ENCODE measurements at regions not wholly inside any gene's neighbourhood (a gene's known extent, or its start where the extent isn't known, plus 50 kb on each side); places are given as distances from the start of the nearest gene placed in this dataset.
"Not testable (repeated sequence)": the region's sequence is repeated elsewhere in the genome, so short reads cannot be mapped to it uniquely, and the experiment has no call there.

GRCh38 chr16:29321585-29321984, 84.9 kb downstream of the NPIPB11 start:
- no peaks in the 10 kb centered on the region for H3K36me3 ChIP-seq
- no peak overlapping the region for H3K4me3 ChIP-seq
- H3K27me3 ChIP-seq, result no peaks in the 10 kb centered on the region
- TF ChIP-seq Cebpa-rat (IDR thresholded peaks at IDR 0.05), result no peak
- H3K27ac ChIP-seq, result peak overlapping the region in 7 of 11 experiments; percentile 8 to 91 (median 83); a peak in 10 of 22 replicates
- H3K9me3 ChIP-seq (replicated peaks in 1 of 11), result no peaks in the 10 kb centered on the region
- peaks cover 16 to 35% (median 32%) of the 10 kb centered on the region in 10 experiments for H3K4me1 ChIP-seq
- no peaks in the 10 kb centered on the region for H4K20me1 ChIP-seq
- no peak overlapping the region for H3K9ac ChIP-seq
- no peak overlapping the region for H3K4me2 ChIP-seq

GRCh38 chr16:29321000-29321393, 85.5 kb downstream of the NPIPB11 start:
- Histone ChIP-seq H3K4me1 (peaks cover 16 to 41% (median 36%) of the 10 kb centered on the region in 10 experiments), H3K9ac (no peak overlapping the region), H3K4me3 (no peak overlapping the region), H3K4me2 (no peak overlapping the region), H4K20me1 (no peaks in the 10 kb centered on the region), H3K36me3 (no peaks in the 10 kb centered on the region), H3K27me3 (no peaks in the 10 kb centered on the region), H3K27ac (peak overlapping the region in 9 of 11 experiments; percentile 8 to 91 (median 82); a peak in 15 of 22 replicates), H3K9me3 (replicated peaks in 1 of 11) (no peaks in the 10 kb centered on the region)
- TF ChIP-seq Cebpa-rat (IDR thresholded peaks at IDR 0.05), result no peak

GRCh38 chr16:29320274-29320999, 86.1 kb downstream of the NPIPB11 start:
- Histone ChIP-seq H3K27me3 (no peaks in the 10 kb centered on the region), H3K4me1 (peaks cover 19 to 46% (median 41%) of the 10 kb centered on the region in 10 experiments), H3K4me3 (no peak overlapping the region), H3K9me3 (replicated peaks in 1 of 11) (no peaks in the 10 kb centered on the region), H3K27ac (peak overlapping the region in 9 of 11 experiments; percentile 20 to 91 (median 83); a peak in 17 of 22 replicates), H3K9ac (no peak overlapping the region), H3K36me3 (no peaks in the 10 kb centered on the region), H3K4me2 (no peak overlapping the region), H4K20me1 (no peaks in the 10 kb centered on the region)
- TF ChIP-seq Cebpa-rat (IDR thresholded peaks at IDR 0.05), result no peak

- H3K27me3 ChIP-seq, result no peaks in the 10 kb centered on the region
- H4K20me1 ChIP-seq, result no peaks in the 10 kb centered on the region
- TF ChIP-seq Cebpa-rat (IDR thresholded peaks at IDR 0.05), result no peak
- no peaks in the 10 kb centered on the region for H3K36me3 ChIP-seq
- peak overlapping the region in 3 of 11 experiments; percentile 47 to 73 (median 59); a peak in 5 of 22 replicates for H3K9ac ChIP-seq
- no peak overlapping the region for H3K4me3 ChIP-seq
- H3K4me1 ChIP-seq, result peaks cover 19 to 46% (median 41%) of the 10 kb centered on the region in 10 experiments
- H3K4me2 ChIP-seq, result peak overlapping the region in 7 of 11 experiments; percentile 61 to 83 (median 76); a peak in 14 of 22 replicates
- H3K9me3 ChIP-seq (replicated peaks in 1 of 11), result no peaks in the 10 kb centered on the region
- peak overlapping the region in 9 of 11 experiments; percentile 80 to 91 (median 83); a peak in 18 of 22 replicates for H3K27ac ChIP-seq
Observed at GRCh38 chr16:29319726-29320125, 86.8 kb downstream of the NPIPB11 start.

GRCh38 chr16:29318561-29318968, 87.9 kb downstream of the NPIPB11 start:
- H3K36me3 ChIP-seq; H4K20me1 ChIP-seq; H3K27me3 ChIP-seq; H3K9me3 ChIP-seq (replicated peaks in 1 of 11): not testable (repeated sequence)
- H3K9ac ChIP-seq, result peak overlapping the region in 10 of 11 experiments; percentile 15 to 77 (median 73); a peak in 19 of 22 replicates
- peak overlapping the region; percentile 16 to 91 (median 84); a peak in 21 of 22 replicates for H3K27ac ChIP-seq
- peaks cover 19 to 46% (median 41%) of the 10 kb centered on the region in 10 experiments for H3K4me1 ChIP-seq
- peak overlapping the region in 1 of 10 experiments; percentile 36; a peak in 2 of 20 replicates for H3K4me3 ChIP-seq
- peak in 10 of 11 experiments; percentile 16 to 95 (median 88); a peak in 17 of 22 replicates for TF ChIP-seq Cebpa-rat (IDR thresholded peaks at IDR 0.05)
- H3K4me2 ChIP-seq, result peak overlapping the region; percentile 47 to 83 (median 72); a peak in 21 of 22 replicates

- H3K4me3 ChIP-seq, result peak overlapping the region in 1 of 10 experiments; percentile 36; a peak in 2 of 20 replicates
- no peak for TF ChIP-seq Cebpa-rat (IDR thresholded peaks at IDR 0.05)
Observed at GRCh38 chr16:29318037-29318436, 88.5 kb downstream of the NPIPB11 start.

GRCh38 chr16:29317269-29317668, 89.2 kb downstream of the NPIPB11 start:
- no peak for TF ChIP-seq Cebpa-rat (IDR thresholded peaks at IDR 0.05)
- peak overlapping the region in 10 of 11 experiments; percentile 59 to 83 (median 74); a peak in 17 of 22 replicates for H3K4me2 ChIP-seq
- peaks cover 19 to 46% (median 41%) of the 10 kb centered on the region in 10 experiments for H3K4me1 ChIP-seq
- H3K9me3 ChIP-seq (replicated peaks in 1 of 11), result no peaks in the 10 kb centered on the region
- no peaks in the 10 kb centered on the region for H3K36me3 ChIP-seq
- H4K20me1 ChIP-seq, result no peaks in the 10 kb centered on the region
- H3K27me3 ChIP-seq, result no peaks in the 10 kb centered on the region
- peak overlapping the region in 8 of 11 experiments; percentile 18 to 77 (median 73); a peak in 12 of 22 replicates for H3K9ac ChIP-seq
- peak overlapping the region in 9 of 11 experiments; percentile 81 to 91 (median 87); a peak in 18 of 22 replicates for H3K27ac ChIP-seq
- no peak overlapping the region for H3K4me3 ChIP-seq

More at GRCh38 chr16:29318037-29318436, 88.5 kb downstream of the NPIPB11 start:
- Histone ChIP-seq H3K36me3 (no peaks in the 10 kb centered on the region), H3K4me1 (peaks cover 19 to 46% (median 41%) of the 10 kb centered on the region in 10 experiments), H3K27ac (peak overlapping the region; percentile 16 to 91 (median 84); a peak in 21 of 22 replicates), H3K9ac (peak overlapping the region in 10 of 11 experiments; percentile 15 to 77 (median 73); a peak in 19 of 22 replicates), H3K27me3 (no peaks in the 10 kb centered on the region), H4K20me1 (no peaks in the 10 kb centered on the region), H3K9me3 (replicated peaks in 1 of 11) (no peaks in the 10 kb centered on the region), H3K4me2 (peak overlapping the region; percentile 47 to 83 (median 72); a peak in 21 of 22 replicates)

GRCh38 chr16:29316761-29317183, 89.7 kb downstream of the NPIPB11 start:
- peak overlapping the region in 9 of 11 experiments; percentile 81 to 91 (median 87); a peak in 17 of 22 replicates for H3K27ac ChIP-seq
- no peaks in the 10 kb centered on the region for H3K27me3 ChIP-seq
- no peaks in the 10 kb centered on the region for H4K20me1 ChIP-seq
- H3K9ac ChIP-seq, result peak overlapping the region in 6 of 11 experiments; percentile 46 to 77 (median 73); a peak in 9 of 22 replicates
- H3K9me3 ChIP-seq (replicated peaks in 1 of 11), result no peaks in the 10 kb centered on the region
- H3K4me1 ChIP-seq, result peaks cover 19 to 46% (median 41%) of the 10 kb centered on the region in 10 experiments
- no peak overlapping the region for H3K4me3 ChIP-seq
- H3K36me3 ChIP-seq, result no peaks in the 10 kb centered on the region
- H3K4me2 ChIP-seq, result peak overlapping the region in 10 of 11 experiments; percentile 29 to 83 (median 74); a peak in 17 of 22 replicates
- TF ChIP-seq Cebpa-rat (IDR thresholded peaks at IDR 0.05), result no peak

All from BLaER1 treated with 17β-estradiol and CSF1 and Interleukin-3, amounts not matched to agents 10 nM and 100 nM (cell line).